GM21526 (cell line): ENCODE measurements at regions not wholly inside any gene's neighbourhood (a gene's known extent, or its start where the extent isn't known, plus 50 kb on each side); places are given as distances from the start of the nearest gene placed in this dataset.
"Not testable (repeated sequence)": the region's sequence is repeated elsewhere in the genome, so short reads cannot be mapped to it uniquely, and the experiment has no call there.

Experiments used
- ATAC-seq: cut with Tn5 transposase; IDR thresholded peaks from one replicate; pipeline ENCODE4 v1.9.1; 2021; ENCODE audit warnings: moderate library complexity; ENCODE audit not compliant: unreplicated experiment, low FRiP score

GRCh38 chr5:118611332-118611945, 376.9 kb downstream of the DTWD2 start:
- ATAC-seq, result no peak

GRCh38 chr5:118606940-118607339, 381.4 kb downstream of the DTWD2 start:
- ATAC-seq, result no peak

GRCh38 chr5:118605761-118606160, 382.6 kb downstream of the DTWD2 start:
- ATAC-seq, result no peak

- ATAC-seq, result no peak
Measured at GRCh38 chr5:118604106-118604505, 384.2 kb downstream of the DTWD2 start.

- ATAC-seq, result no peak
Measured at GRCh38 chr5:118603278-118603677, 385.1 kb downstream of the DTWD2 start.

- no peak for ATAC-seq
Measured at GRCh38 chr5:118598311-118598710, 390.0 kb downstream of the DTWD2 start.

GRCh38 chr5:118597543-118597942, 390.8 kb downstream of the DTWD2 start:
- no peak for ATAC-seq

GRCh38 chr5:118596255-118596654, 392.1 kb downstream of the DTWD2 start:
- no peak for ATAC-seq

- ATAC-seq, result no peak
Measured at GRCh38 chr5:118593003-118593328, 395.4 kb downstream of the DTWD2 start.

GRCh38 chr5:118592229-118593002, 395.9 kb downstream of the DTWD2 start:
- ATAC-seq, result no peak

- no peak for ATAC-seq
Measured at GRCh38 chr5:118590806-118591205, 397.5 kb downstream of the DTWD2 start.

- no peak for ATAC-seq
Measured at GRCh38 chr5:118580949-118581348, 407.4 kb downstream of the DTWD2 start.

GRCh38 chr5:118578093-118578492, 410.3 kb downstream of the DTWD2 start:
- ATAC-seq, result no peak

- no peak for ATAC-seq
Measured at GRCh38 chr5:118577621-118578020, 410.7 kb downstream of the DTWD2 start.

GRCh38 chr5:118570276-118570675, 418.1 kb downstream of the DTWD2 start:
- not testable (repeated sequence) for ATAC-seq

- ATAC-seq, result not testable (repeated sequence)
Measured at GRCh38 chr5:118569596-118569995, 418.8 kb downstream of the DTWD2 start.

GRCh38 chr5:118565335-118565971, 422.9 kb downstream of the DTWD2 start:
- ATAC-seq, result no peak

- no peak for ATAC-seq
Measured at GRCh38 chr5:118561971-118562370, 426.4 kb downstream of the DTWD2 start.

GRCh38 chr5:118561235-118561634, 427.1 kb downstream of the DTWD2 start:
- no peak for ATAC-seq

- no peak for ATAC-seq
Measured at GRCh38 chr5:118558871-118559270, 429.5 kb downstream of the DTWD2 start.

- no peak for ATAC-seq
Measured at GRCh38 chr5:118557251-118557661, 431.1 kb downstream of the DTWD2 start.

GRCh38 chr5:118556792-118557191, 431.6 kb downstream of the DTWD2 start:
- no peak for ATAC-seq
